HG03025 (cell line): ENCODE measurements at regions not wholly inside any gene's neighbourhood (a gene's known extent, or its start where the extent isn't known, plus 50 kb on each side); places are given as distances from the start of the nearest gene placed in this dataset.

Experiments
- ATAC-seq: cut with Tn5 transposase; IDR thresholded peaks from one replicate; pipeline ENCODE4 v1.9.1; 2021; ENCODE audit warnings: mild to moderate bottlenecking, moderate library complexity; ENCODE audit not compliant: unreplicated experiment, low FRiP score

GRCh38 chr9:105142406-105143135 is 101.9 kb upstream of the SLC44A1 start:
- no peak for ATAC-seq

GRCh38 chr9:105143136-105143430 is 101.4 kb upstream of the SLC44A1 start:
- ATAC-seq: no peak

- ATAC-seq: no peak
Observed at GRCh38 chr9:105144076-105144475, 100.4 kb upstream of the SLC44A1 start.

- ATAC-seq: no peak
Observed at GRCh38 chr9:105144841-105145240, 99.6 kb upstream of the SLC44A1 start.

GRCh38 chr9:105146677-105147076 is 97.8 kb upstream of the SLC44A1 start:
- no peak for ATAC-seq

- ATAC-seq: no peak
Observed at GRCh38 chr9:105147110-105147871, 97.2 kb upstream of the SLC44A1 start.

- ATAC-seq: no peak
Observed at GRCh38 chr9:105148328-105149006, 96.0 kb upstream of the SLC44A1 start.

GRCh38 chr9:105150991-105151685 is 93.3 kb upstream of the SLC44A1 start:
- no peak for ATAC-seq

- ATAC-seq: no peak
Observed at GRCh38 chr9:105151686-105151995, 92.8 kb upstream of the SLC44A1 start.

- no peak for ATAC-seq
Observed at GRCh38 chr9:105154723-105155191, 89.7 kb upstream of the SLC44A1 start.

- ATAC-seq: no peak
Observed at GRCh38 chr9:105157171-105157583, 87.3 kb upstream of the SLC44A1 start.

GRCh38 chr9:105158020-105158419 is 86.4 kb upstream of the SLC44A1 start:
- ATAC-seq: no peak

- ATAC-seq: no peak
Observed at GRCh38 chr9:105158898-105159297, 85.6 kb upstream of the SLC44A1 start.

- no peak for ATAC-seq
Observed at GRCh38 chr9:105168870-105169319, 75.6 kb upstream of the SLC44A1 start.

GRCh38 chr9:105171076-105171475 is 73.4 kb upstream of the SLC44A1 start:
- ATAC-seq: no peak

- no peak for ATAC-seq
Observed at GRCh38 chr9:105171589-105171988, 72.9 kb upstream of the SLC44A1 start.

- ATAC-seq: no peak
Observed at GRCh38 chr9:105172436-105172835, 72.0 kb upstream of the SLC44A1 start.

- ATAC-seq: no peak
Observed at GRCh38 chr9:105173306-105173705, 71.1 kb upstream of the SLC44A1 start.

- no peak for ATAC-seq
Observed at GRCh38 chr9:105173826-105174225, 70.6 kb upstream of the SLC44A1 start.

- no peak for ATAC-seq
Observed at GRCh38 chr9:105176194-105176593, 68.3 kb upstream of the SLC44A1 start.

- no peak for ATAC-seq
Observed at GRCh38 chr9:105178076-105178475, 66.4 kb upstream of the SLC44A1 start.
